ENCODE measurements at regions not wholly inside any gene's neighbourhood (a gene's known extent, or its start where the extent isn't known, plus 50 kb on each side); places are given as distances from the start of the nearest gene placed in this dataset.

GRCh38 chr9:119420231-119420630, 51.0 kb upstream of the BRINP1 start:
- Histone ChIP-seq H3K27me3 (ENCODE audit: control insufficient read depth, insufficient read depth, low read length) (no peaks in the 10 kb centered on the region), H3K4me3 (ENCODE audit: low read depth, low read length) (no peak overlapping the region), H3K36me3 (ENCODE audit: control insufficient read depth, insufficient read depth, low read length) (no peaks in the 10 kb centered on the region)
- no peak for TF ChIP-seq CTCF (IDR thresholded peaks at IDR 0.05; ENCODE audit: insufficient read depth, low read length, severe bottlenecking)
- no peak for FAIRE-seq
- DNase-seq (ENCODE audit: low read depth), result no peak

Data from bronchial epithelial cell (primary cell).